Adipocyte (in vitro differentiated cells): ENCODE measurements at regions not wholly inside any gene's neighbourhood (a gene's known extent, or its start where the extent isn't known, plus 50 kb on each side); places are given as distances from the start of the nearest gene placed in this dataset.

Experiments
- DNase-seq: peaks from one replicate; pipeline ENCODE4 v3.0.0-alpha.2; 2015; ENCODE audit warnings: low read depth
- H3K27me3 ChIP-seq: replicated peaks from 2 replicates; pipeline ENCODE4 v1.7.0; 2013; ENCODE audit warnings: mild to moderate bottlenecking, low read length, moderate library complexity; ENCODE audit not compliant: control insufficient read depth, insufficient read depth
- H3K36me3 ChIP-seq: 2 replicates; pipeline ENCODE4 v1.7.0; 2013; ENCODE audit warnings: low read length, mild to moderate bottlenecking, moderate library complexity; ENCODE audit not compliant: control insufficient read depth, insufficient read depth, severe bottlenecking
- H3K4me1 ChIP-seq: 2 replicates; pipeline ENCODE4 v1.7.0; 2013; ENCODE audit warnings: mild to moderate bottlenecking, low read length, moderate library complexity; ENCODE audit not compliant: control insufficient read depth, insufficient read depth
- H3K4me3 ChIP-seq: 2 replicates; pipeline ENCODE4 v1.7.0; 2013; ENCODE audit warnings: mild to moderate bottlenecking, low read length, moderate library complexity
- H3K9ac ChIP-seq: 2 replicates; pipeline ENCODE4 v1.7.0; 2013; ENCODE audit warnings: mild to moderate bottlenecking, low read length, moderate library complexity
- H3K9me3 ChIP-seq: 2 replicates; pipeline ENCODE4 v1.7.0; 2013; ENCODE audit warnings: mild to moderate bottlenecking, low read length, moderate library complexity; ENCODE audit not compliant: control insufficient read depth

GRCh38 chr2:3982160-3982559 lies 278.8 kb downstream of the DCDC2C start:
- H3K4me1 ChIP-seq = no peaks in the 10 kb centered on the region
- no peaks in the 10 kb centered on the region for H3K36me3 ChIP-seq
- H3K9me3 ChIP-seq = no peaks in the 10 kb centered on the region
- no peak for DNase-seq
- H3K9ac ChIP-seq = no peak overlapping the region
- H3K27me3 ChIP-seq = no peaks in the 10 kb centered on the region
- no peak overlapping the region for H3K4me3 ChIP-seq

GRCh38 chr2:3986063-3986462 lies 282.7 kb downstream of the DCDC2C start:
- DNase-seq = no peak
- Histone ChIP-seq H3K9me3 (peaks cover 4% of the 10 kb centered on the region), H3K9ac (no peak overlapping the region), H3K36me3 (no peaks in the 10 kb centered on the region), H3K4me1 (no peaks in the 10 kb centered on the region), H3K4me3 (no peak overlapping the region), H3K27me3 (no peaks in the 10 kb centered on the region)

DNA sequence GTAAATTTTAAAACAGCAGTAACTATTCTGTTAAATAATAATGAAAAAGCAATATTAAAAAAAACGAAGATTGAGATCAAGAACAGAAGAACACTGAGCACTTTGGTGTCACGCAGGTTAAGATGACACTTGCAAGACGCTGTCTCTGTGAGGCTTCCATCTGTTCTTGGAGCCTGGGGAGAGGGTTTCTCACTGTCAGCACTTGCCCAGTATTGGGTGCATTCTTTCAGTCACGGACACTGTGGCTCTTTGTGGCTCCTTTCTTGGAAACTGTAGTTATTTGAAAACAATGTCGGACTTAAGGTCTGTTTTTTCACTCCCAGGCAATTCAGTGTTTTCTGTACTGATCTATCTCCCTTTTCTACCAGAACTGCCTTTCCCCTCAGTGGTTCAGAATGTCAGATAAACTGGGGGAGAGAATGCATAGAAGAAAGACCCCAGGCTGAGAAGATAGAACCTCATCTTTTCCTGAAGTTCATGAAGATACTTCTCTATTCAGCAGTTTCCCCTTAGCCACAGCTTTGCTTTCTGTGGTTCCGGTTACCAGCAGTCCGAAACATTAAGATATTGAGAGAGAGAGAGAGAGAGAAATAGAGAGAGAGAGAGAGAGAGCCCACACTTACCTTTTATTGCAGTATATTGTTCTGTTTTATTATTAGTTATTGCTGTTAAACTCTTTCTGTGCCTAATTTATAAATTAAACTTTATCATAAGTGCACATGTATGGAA lies 283.3 kb downstream of the DCDC2C start:
- Histone ChIP-seq H3K4me3 (no peak overlapping the region), H3K9me3 (peaks cover 4% of the 10 kb centered on the region), H3K4me1 (no peaks in the 10 kb centered on the region), H3K36me3 (no peaks in the 10 kb centered on the region), H3K27me3 (no peaks in the 10 kb centered on the region), H3K9ac (no peak overlapping the region)
- no peak for DNase-seq

DNA sequence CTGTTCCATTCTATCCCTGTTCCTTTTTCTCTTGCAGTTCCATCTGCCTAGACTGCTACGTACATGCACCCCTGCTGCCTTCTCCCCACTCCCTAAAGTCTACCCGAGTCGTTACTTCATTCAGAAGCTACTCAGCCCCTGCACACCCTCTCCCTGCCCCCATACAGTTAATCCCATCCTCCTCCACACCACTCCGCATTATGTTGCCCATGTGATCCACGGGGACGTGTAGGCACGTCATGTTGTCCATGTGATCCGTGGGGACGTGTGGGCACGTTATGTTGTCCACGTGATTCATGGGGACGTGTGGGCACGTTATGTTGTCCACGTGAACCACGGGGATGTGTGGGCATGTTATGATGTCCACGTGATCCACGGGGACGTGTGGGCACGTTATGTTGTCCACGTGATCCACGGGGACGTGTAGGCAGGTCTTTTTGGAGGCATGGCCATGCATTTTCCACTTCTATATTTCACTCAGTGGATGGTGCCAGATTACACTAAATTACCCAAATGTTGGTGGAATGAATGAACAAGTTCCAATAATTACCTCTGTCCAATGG lies 299.5 kb downstream of the DCDC2C start:
- Histone ChIP-seq H3K27me3 (no peaks in the 10 kb centered on the region), H3K36me3 (no peaks in the 10 kb centered on the region), H3K9ac (no peak overlapping the region), H3K4me1 (no peaks in the 10 kb centered on the region), H3K9me3 (peaks cover 7% of the 10 kb centered on the region), H3K4me3 (no peak overlapping the region)
- no peak for DNase-seq

DNA sequence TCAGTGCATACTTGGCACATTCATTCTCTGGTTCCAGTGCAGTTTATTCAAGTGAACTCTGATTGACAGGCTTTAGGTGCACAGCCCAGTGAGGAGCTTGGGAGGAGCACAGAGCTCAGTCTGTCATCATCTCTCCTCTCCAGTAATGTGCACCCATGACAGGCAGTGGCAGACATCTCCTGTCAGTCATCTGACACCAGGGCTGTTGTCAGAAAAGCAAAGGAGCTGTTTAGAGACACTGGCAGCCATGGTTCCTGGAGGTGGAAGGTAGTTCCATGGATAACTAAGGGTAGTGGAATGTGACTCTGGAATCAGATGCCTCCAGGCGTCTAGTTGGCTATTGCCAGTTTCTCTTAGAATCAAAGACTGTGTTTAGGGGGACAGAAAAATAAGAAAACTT lies 308.8 kb downstream of the DCDC2C start:
- Histone ChIP-seq H3K36me3 (no peaks in the 10 kb centered on the region), H3K9ac (no peak overlapping the region), H3K9me3 (peaks cover 5% of the 10 kb centered on the region), H3K4me1 (no peaks in the 10 kb centered on the region), H3K27me3 (no peaks in the 10 kb centered on the region), H3K4me3 (no peak overlapping the region)
- no peak for DNase-seq

- H3K4me1 ChIP-seq = no peaks in the 10 kb centered on the region
- H3K9me3 ChIP-seq = no peaks in the 10 kb centered on the region
- H3K9ac ChIP-seq = no peak overlapping the region
- no peak for DNase-seq
- H3K4me3 ChIP-seq = no peak overlapping the region
- H3K27me3 ChIP-seq = no peaks in the 10 kb centered on the region
- H3K36me3 ChIP-seq = no peaks in the 10 kb centered on the region
Observed at GRCh38 chr2:4018535-4018934, 315.2 kb downstream of the DCDC2C start.

DNA sequence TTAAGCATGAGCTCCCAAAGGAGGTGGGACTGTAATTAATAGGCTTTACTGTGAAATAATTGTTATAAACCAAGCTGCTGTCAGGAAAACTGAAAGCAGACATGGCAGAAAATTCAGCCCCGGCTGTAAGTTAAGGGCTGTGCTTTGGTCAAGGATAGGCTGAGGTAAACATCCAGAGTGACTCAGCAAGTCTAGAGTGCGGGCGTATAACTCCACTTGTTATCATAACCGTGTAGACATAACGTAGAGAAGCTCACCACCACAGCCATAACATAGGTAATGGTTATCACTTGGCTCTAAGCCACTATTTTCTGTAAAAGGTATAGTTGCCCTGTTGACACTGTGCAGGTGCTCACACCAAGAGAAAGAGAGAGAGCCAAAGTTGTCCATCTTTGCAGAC lies 316.8 kb downstream of the DCDC2C start:
- Histone ChIP-seq H3K36me3 (no peaks in the 10 kb centered on the region), H3K4me3 (no peak overlapping the region), H3K4me1 (no peaks in the 10 kb centered on the region), H3K9ac (no peak overlapping the region), H3K27me3 (no peaks in the 10 kb centered on the region), H3K9me3 (no peaks in the 10 kb centered on the region)
- no peak for DNase-seq

DNA sequence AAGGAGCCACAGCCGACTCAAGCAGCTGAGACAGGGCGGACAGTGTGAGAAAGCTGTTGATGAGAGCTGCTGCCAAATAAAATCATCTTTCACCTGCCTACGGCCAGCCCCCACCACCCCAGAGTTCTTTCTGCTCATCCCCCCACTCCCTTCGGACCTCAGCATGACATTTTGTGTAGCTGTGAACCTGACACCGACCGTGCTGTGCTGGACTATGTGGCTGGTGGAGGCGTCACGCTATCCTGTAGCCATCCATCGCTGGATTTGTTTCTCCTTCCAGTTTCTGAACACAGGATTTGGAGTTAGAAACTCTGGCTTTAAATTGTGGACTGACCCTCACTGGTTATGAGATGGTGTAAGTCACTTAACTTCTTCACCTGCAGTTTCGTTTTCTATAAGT lies 317.3 kb downstream of the DCDC2C start:
- no peak for DNase-seq
- no peaks in the 10 kb centered on the region for H3K27me3 ChIP-seq

GRCh38 chr2:4024605-4025004 lies 321.2 kb downstream of the DCDC2C start:
- peaks cover 4% of the 10 kb centered on the region for H3K9me3 ChIP-seq
- H3K4me1 ChIP-seq = no peaks in the 10 kb centered on the region
- no peak for DNase-seq
- no peaks in the 10 kb centered on the region for H3K27me3 ChIP-seq
- no peak overlapping the region for H3K4me3 ChIP-seq
- no peaks in the 10 kb centered on the region for H3K36me3 ChIP-seq
- no peak overlapping the region for H3K9ac ChIP-seq

More for the DNA sequence above, 317.3 kb downstream of the DCDC2C start:
- Histone ChIP-seq H3K4me3 (no peak overlapping the region), H3K9ac (no peak overlapping the region), H3K36me3 (no peaks in the 10 kb centered on the region), H3K4me1 (no peaks in the 10 kb centered on the region), H3K9me3 (no peaks in the 10 kb centered on the region)

- no peaks in the 10 kb centered on the region for H3K27me3 ChIP-seq
- H3K4me1 ChIP-seq = no peaks in the 10 kb centered on the region
- H3K9me3 ChIP-seq = peaks cover 4% of the 10 kb centered on the region
- H3K4me3 ChIP-seq = no peak overlapping the region
- no peak overlapping the region for H3K9ac ChIP-seq
- no peak for DNase-seq
- H3K36me3 ChIP-seq = no peaks in the 10 kb centered on the region
Observed at GRCh38 chr2:4029081-4029480, 325.7 kb downstream of the DCDC2C start.

DNA sequence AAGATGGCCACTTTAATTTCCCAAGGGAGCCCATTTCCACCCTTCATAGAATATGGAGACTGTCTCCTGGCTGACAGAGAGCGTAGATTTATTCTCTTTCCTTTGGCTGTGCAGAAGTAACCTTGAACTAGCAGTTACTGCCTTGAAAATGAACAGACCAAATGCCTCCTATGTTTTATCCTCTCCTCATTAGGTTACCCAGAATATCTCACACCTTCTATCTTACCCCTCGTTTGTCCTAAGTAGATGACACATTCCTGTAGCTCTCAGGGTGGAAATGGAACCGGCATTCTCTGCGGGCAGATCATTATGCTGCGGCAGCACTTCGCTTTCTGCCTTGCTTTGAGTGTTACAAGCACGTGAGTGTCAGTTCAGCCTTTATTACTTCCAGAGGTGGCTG lies 336.5 kb downstream of the DCDC2C start:
- Histone ChIP-seq H3K9ac (no peak overlapping the region), H3K36me3 (no peaks in the 10 kb centered on the region), H3K4me3 (no peak overlapping the region), H3K27me3 (no peaks in the 10 kb centered on the region), H3K9me3 (peaks cover 9% of the 10 kb centered on the region), H3K4me1 (no peaks in the 10 kb centered on the region)
- no peak for DNase-seq
